ENCODE measurements at regions not wholly inside any gene's neighbourhood (a gene's known extent, or its start where the extent isn't known, plus 50 kb on each side); places are given as distances from the start of the nearest gene placed in this dataset.

DNA sequence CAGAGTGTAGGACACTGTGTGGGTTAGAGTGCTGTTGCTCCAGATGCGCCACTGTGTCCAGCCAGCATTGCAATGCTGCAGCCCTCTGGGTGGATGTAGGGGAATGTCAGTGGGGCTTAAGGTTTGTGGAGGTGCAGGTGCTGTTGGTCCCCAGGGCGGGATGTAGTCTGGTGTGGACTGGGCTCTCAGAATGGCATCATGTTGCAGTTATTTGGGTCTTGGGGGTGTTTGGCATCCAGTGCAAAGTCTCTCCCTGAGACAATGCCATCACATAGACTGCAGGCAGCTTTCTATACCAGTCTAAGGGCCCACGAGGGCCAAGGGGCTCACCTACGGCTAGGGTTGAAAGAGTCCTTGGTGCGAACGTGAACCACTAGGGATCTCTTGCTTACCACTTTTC is 275.3 kb downstream of the SOX11 start:
- H3K4me1 ChIP-seq: no peaks in the 10 kb centered on the region
- no peak for TF ChIP-seq POLR2A (IDR thresholded peaks at IDR 0.05)
- TF ChIP-seq, protein P1, sequence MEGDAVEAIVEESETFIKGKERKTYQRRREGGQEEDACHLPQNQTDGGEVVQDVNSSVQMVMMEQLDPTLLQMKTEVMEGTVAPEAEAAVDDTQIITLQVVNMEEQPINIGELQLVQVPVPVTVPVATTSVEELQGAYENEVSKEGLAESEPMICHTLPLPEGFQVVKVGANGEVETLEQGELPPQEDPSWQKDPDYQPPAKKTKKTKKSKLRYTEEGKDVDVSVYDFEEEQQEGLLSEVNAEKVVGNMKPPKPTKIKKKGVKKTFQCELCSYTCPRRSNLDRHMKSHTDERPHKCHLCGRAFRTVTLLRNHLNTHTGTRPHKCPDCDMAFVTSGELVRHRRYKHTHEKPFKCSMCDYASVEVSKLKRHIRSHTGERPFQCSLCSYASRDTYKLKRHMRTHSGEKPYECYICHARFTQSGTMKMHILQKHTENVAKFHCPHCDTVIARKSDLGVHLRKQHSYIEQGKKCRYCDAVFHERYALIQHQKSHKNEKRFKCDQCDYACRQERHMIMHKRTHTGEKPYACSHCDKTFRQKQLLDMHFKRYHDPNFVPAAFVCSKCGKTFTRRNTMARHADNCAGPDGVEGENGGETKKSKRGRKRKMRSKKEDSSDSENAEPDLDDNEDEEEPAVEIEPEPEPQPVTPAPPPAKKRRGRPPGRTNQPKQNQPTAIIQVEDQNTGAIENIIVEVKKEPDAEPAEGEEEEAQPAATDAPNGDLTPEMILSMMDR (IDR thresholded peaks at IDR 0.05 in 4 of 5, conservative IDR thresholded peaks at IDR 0.05 in 1 of 5): no peak
- no peak for DNase-seq
- intact Hi-C loops (cut with DNase I; ENCODE audit: low total_unique reads): no loop called here
- in situ Hi-C loops (cut with MboI; ENCODE audit: low sequenced_read_pairs in 4 of 4): no loop called here
- H3K4me3 ChIP-seq: no peak overlapping the region
- no peaks in the 10 kb centered on the region for H3K9me3 ChIP-seq
- no peak overlapping the region for H3K27ac ChIP-seq
- no peaks in the 10 kb centered on the region for H3K27me3 ChIP-seq
- no peaks in the 10 kb centered on the region for H3K36me3 ChIP-seq
- no peak for ATAC-seq

DNA sequence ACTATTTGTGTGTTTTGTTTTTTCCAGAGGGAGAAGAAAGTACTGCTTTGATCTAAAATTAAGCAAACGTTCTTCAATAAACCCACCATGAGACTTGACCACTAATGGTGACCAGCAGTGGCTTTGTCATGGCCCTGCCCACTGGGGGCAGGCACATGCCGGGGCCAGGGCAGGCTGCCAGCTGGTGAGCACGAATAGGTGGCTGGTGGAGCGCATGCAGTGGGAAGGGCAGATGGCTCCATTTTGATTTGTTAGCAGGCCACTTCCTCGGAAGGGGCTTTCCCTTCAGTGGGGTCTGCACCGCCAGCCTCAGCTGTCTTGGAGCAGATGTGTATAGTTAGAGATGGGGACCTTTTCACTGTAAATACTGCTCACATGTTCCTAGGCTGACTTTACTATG is 277.1 kb downstream of the SOX11 start:
- DNase-seq: no peak
- no peak for TF ChIP-seq POLR2A (IDR thresholded peaks at IDR 0.05)
- TF ChIP-seq, protein P1 (IDR thresholded peaks at IDR 0.05 in 4 of 5, conservative IDR thresholded peaks at IDR 0.05 in 1 of 5): no peak

DNA sequence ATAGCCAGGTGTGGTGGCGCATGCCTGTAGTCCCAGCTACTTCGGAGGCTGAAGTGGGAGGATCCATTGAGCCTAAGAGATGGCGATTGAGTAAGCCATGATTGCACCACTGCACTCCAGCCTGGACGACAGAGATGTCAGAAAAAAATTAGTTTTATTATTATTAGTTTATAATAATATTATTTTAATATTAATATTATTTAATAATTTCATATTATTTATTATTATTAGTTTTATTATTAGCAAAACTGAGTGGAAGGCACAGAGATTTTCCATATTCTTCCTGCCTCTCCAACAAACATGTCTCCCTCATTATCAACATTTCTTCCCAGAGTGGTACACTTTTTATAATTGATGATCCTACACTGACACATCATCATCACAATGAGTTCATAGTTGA is 278.2 kb downstream of the SOX11 start:
- Histone ChIP-seq H3K9me3 (no peaks in the 10 kb centered on the region), H3K4me1 (no peaks in the 10 kb centered on the region), H3K4me3 (no peak overlapping the region), H3K36me3 (no peaks in the 10 kb centered on the region), H3K27ac (no peak overlapping the region), H3K27me3 (no peaks in the 10 kb centered on the region)
- intact Hi-C loops (cut with DNase I; ENCODE audit: low total_unique reads): no loop called here
- TF ChIP-seq POLR2A (IDR thresholded peaks at IDR 0.05): no peak
- TF ChIP-seq, protein P1 (IDR thresholded peaks at IDR 0.05 in 4 of 5, conservative IDR thresholded peaks at IDR 0.05 in 1 of 5): no peak
- DNase-seq (no peak), ATAC-seq (no peak)
- in situ Hi-C loops (cut with MboI; ENCODE audit: low sequenced_read_pairs in 4 of 4): no loop called here

More for the DNA sequence above, 277.1 kb downstream of the SOX11 start:
- Histone ChIP-seq H3K4me1 (no peaks in the 10 kb centered on the region), H3K27ac (no peak overlapping the region), H3K4me3 (no peak overlapping the region), H3K9me3 (no peaks in the 10 kb centered on the region), H3K27me3 (no peaks in the 10 kb centered on the region), H3K36me3 (no peaks in the 10 kb centered on the region)
- intact Hi-C loops (cut with DNase I; ENCODE audit: low total_unique reads) (no loop called here), in situ Hi-C loops (cut with MboI; ENCODE audit: low sequenced_read_pairs in 4 of 4) (no loop called here)
- no peak for ATAC-seq

DNA sequence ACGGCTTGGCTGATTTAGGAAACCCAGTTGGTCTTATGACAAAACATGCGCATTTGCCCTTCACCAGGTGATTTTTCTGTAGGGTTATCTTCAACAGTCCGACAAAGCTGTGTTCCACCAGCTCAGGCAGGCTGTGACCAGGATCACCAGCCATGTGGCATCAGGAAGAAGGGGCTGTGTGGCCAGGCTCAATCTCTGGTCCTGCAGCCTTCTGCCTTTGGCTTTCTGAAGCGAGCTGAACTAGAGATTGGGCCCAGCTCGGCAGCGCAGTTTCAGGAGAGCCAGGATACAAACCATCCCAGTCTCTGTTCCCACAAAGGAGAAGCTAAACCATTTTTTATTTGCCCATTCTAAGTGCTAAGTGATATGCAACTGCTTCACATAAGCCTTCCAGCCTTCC is 282.3 kb downstream of the SOX11 start:
- TF ChIP-seq, protein P1 (IDR thresholded peaks at IDR 0.05 in 4 of 5, conservative IDR thresholded peaks at IDR 0.05 in 1 of 5): no peak
- Histone ChIP-seq H3K27ac (no peak overlapping the region), H3K36me3 (no peaks in the 10 kb centered on the region), H3K9me3 (no peaks in the 10 kb centered on the region), H3K4me3 (no peak overlapping the region), H3K4me1 (no peaks in the 10 kb centered on the region), H3K27me3 (no peaks in the 10 kb centered on the region)
- DNase-seq (no peak), ATAC-seq (no peak)
- in situ Hi-C loops (cut with MboI; ENCODE audit: low sequenced_read_pairs in 4 of 4) (no loop called here), intact Hi-C loops (cut with DNase I; ENCODE audit: low total_unique reads) (no loop called here)

DNA sequence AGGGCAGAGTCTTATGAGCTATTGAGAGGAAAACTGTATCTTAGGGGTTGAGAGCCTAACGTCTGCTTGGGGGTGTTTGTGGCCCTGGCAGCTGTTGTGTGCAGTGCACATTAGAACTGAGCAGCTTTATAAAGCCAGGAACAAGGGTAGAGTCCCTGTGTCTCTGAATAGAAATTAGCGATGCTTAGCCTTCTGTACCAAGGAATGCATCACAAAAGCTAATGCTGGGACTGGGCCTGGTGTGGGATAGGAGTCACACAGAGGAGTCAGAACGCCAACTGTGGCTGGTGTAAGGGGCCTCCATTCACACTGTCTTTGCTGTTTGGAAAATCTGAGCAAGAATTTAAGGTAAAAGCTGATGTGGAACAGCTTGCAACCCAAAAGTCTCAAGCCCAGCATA is 283.2 kb downstream of the SOX11 start:
- intact Hi-C loops (cut with DNase I; ENCODE audit: low total_unique reads) (no loop called here), in situ Hi-C loops (cut with MboI; ENCODE audit: low sequenced_read_pairs in 4 of 4) (no loop called here)
- Histone ChIP-seq H3K27ac (no peak overlapping the region), H3K36me3 (no peaks in the 10 kb centered on the region), H3K9me3 (no peaks in the 10 kb centered on the region), H3K4me1 (no peaks in the 10 kb centered on the region), H3K4me3 (no peak overlapping the region), H3K27me3 (no peaks in the 10 kb centered on the region)
- DNase-seq (no peak), ATAC-seq (no peak)
- TF ChIP-seq, protein P1 (IDR thresholded peaks at IDR 0.05 in 4 of 5, conservative IDR thresholded peaks at IDR 0.05 in 1 of 5): no peak
- no peak for TF ChIP-seq POLR2A (IDR thresholded peaks at IDR 0.05)

Measured in gastrocnemius medialis (tissue), 4 donors.